C4-2B (cell line): ENCODE measurements at regions not wholly inside any gene's neighbourhood (a gene's known extent, or its start where the extent isn't known, plus 50 kb on each side); places are given as distances from the start of the nearest gene placed in this dataset.
A peak's percentile ranks its signal among the peaks of the same experiment; 100 is the strongest.

ENCODE experiments used
- H3K27ac ChIP-seq: fragments of 450-650 bp; 2 replicates; pipeline ENCODE4 v1.5.1; 2017
- CTCF ChIP-seq: fragments of 450-650 bp; conservative IDR thresholded peaks from 2 replicates; pipeline ENCODE4 v1.5.1; 2017; ENCODE audit warnings: mild to moderate bottlenecking
- ZFX ChIP-seq: fragments of 450-650 bp; IDR thresholded peaks from 2 replicates; pipeline ENCODE4 v1.6.1; 2017

GRCh38 chr4:12658146-12658545, 826.0 kb downstream of the RAB28 start:
- TF ChIP-seq CTCF (no peak), ZFX (no peak)
- H3K27ac ChIP-seq = no peak overlapping the region

DNA sequence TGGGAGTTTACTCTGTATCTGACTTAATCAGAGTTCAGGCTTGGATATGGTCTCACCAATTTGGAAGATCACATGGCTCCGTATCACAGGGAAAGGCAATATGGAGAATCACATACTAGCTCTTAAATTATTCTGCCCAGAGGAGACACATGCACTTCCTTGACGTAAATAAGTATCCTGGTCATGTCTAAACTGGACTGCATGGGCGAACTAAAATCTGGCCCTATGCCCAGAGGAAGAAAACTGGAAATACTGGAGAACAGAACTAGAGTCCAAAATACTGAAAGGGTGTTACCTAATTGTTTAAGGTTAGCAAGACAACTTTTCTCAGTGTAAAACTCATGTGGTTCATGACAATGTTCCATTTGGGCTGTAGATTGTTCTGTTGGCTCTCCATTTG, 832.3 kb downstream of the RAB28 start:
- no peak overlapping the region for H3K27ac ChIP-seq
- TF ChIP-seq CTCF = no peak
- no peak for TF ChIP-seq ZFX

DNA sequence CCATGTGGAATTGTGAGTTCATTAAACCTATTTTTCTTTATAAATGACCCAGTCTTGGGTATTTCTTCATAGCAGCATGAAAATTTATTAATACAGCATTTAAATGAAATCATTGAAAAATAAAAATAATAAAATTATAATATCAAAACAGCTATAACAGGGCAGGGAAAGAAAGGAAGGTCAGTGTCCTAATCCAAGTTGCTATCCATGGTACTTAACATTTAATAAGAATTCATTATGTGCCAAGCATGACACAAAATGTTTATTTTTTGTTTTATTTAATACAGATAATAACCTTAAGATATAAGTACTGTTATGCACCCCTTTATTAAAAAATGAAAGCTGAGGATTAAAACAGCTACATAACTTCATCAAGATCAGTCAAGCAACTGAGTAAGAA, 838.4 kb downstream of the RAB28 start:
- no peak overlapping the region for H3K27ac ChIP-seq
- no peak for TF ChIP-seq CTCF
- TF ChIP-seq ZFX = no peak

GRCh38 chr4:12644261-12644660, 839.9 kb downstream of the RAB28 start:
- H3K27ac ChIP-seq = no peak overlapping the region

GRCh38 chr4:12636191-12636590, 847.9 kb downstream of the RAB28 start:
- no peak for TF ChIP-seq ZFX
- TF ChIP-seq CTCF = no peak
- no peak overlapping the region for H3K27ac ChIP-seq

More at GRCh38 chr4:12644261-12644660, 839.9 kb downstream of the RAB28 start:
- no peak for TF ChIP-seq ZFX
- no peak for TF ChIP-seq CTCF

DNA sequence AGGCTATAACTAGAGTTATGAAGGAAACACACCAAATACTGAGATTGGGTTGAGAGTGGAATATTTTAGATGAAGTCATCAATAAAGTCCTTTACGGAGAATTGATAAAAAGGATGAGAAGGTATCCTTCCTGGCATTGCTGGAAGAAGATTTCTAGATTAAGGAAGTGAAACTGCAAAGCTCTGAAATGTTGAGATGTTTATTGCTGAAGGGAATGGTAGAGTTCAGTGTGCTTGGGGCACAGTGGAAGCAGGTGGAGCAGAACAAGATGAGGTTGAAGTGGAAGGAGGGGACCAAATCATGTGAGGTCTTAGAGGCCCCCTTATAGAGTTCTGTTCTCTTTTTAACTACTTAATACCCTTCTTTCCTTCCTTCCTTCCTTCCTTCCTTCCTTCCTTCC, 848.5 kb downstream of the RAB28 start:
- no peak overlapping the region for H3K27ac ChIP-seq
- no peak for TF ChIP-seq CTCF
- TF ChIP-seq ZFX = no peak

DNA sequence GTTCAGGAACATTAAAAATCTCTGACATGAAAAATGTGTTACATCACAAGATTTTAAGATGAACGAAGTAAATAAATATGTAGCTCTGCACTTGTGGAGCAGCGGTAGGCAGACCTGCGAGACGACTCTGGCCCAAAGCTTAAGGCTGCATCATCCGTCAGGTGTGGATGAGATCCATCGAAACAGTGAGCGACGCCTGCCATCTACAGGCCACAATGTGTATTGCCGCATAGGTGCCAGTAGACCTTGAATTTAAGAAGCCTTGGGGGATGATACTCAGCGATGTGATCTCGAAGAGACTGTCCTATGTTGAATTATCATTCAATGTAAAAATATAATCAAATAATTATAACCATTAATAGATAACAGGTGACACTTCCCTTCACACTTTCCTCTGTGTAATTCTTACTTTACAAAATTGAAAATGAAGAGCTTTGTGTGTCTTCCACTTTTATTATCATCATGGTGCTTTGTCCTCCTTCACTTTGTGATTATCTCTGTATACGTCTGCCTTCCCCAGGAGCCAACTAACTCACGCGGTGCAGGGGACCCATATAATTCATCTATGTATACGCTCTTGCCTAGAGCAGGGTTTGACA, 851.0 kb downstream of the RAB28 start:
- TF ChIP-seq ZFX (no peak), CTCF (peak; percentile 87)

More for the DNA sequence above, 851.0 kb downstream of the RAB28 start:
- H3K27ac ChIP-seq = no peak overlapping the region
